Lung (tissue), 11 donors: ENCODE measurements at regions not wholly inside any gene's neighbourhood (a gene's known extent, or its start where the extent isn't known, plus 50 kb on each side); places are given as distances from the start of the nearest gene placed in this dataset.
A peak's percentile ranks its signal among the peaks of the same experiment; 100 is the strongest.

Experiments used
- ATAC-seq: fragments of 200-7000 bp; cut with Tn5 transposase; one replicate; pipeline ENCODE4 v1.9.1; 2020; ENCODE audit warnings: moderate number of reproducible peaks; ENCODE audit not compliant: insufficient read depth, low FRiP score
- DNase-seq, 3 donors: peaks; one replicate each; pipeline ENCODE4 v3.0.0-alpha.2; 2013 to 2017
- H3K27ac ChIP-seq, 2 donors: one replicate each; pipeline ENCODE4 v1.5.1; 2013; ENCODE audit warnings: mild to moderate bottlenecking in 2 of 2, moderate library complexity in 2 of 2, control low read depth in 1 of 2, inconsistent platforms in 1 of 2, low read depth in 1 of 2, low read length in 1 of 2
- H3K27me3 ChIP-seq, 3 donors: one replicate each; pipeline ENCODE4 v1.5.1; 2013; ENCODE audit warnings: low read length in 2 of 3; ENCODE audit not compliant: control insufficient read depth in 3 of 3, insufficient read depth in 3 of 3
- H3K36me3 ChIP-seq, 4 donors: one replicate each; pipeline ENCODE4 v1.5.1; 2013; ENCODE audit warnings: low read length in 4 of 4, mild to moderate bottlenecking in 1 of 4, moderate library complexity in 1 of 4; ENCODE audit not compliant: control insufficient read depth in 4 of 4, insufficient read depth in 4 of 4
- H3K4me1 ChIP-seq, 5 donors: one replicate each; pipeline ENCODE4 v1.5.1; 2013; ENCODE audit warnings: low read length in 5 of 5, mild to moderate bottlenecking in 2 of 5, moderate library complexity in 1 of 5; ENCODE audit not compliant: control insufficient read depth in 5 of 5, insufficient read depth in 5 of 5
- H3K4me3 ChIP-seq: one replicate; pipeline ENCODE4 v1.5.1; 2013; ENCODE audit warnings: mild to moderate bottlenecking, control low read depth, moderate library complexity
- H3K9ac ChIP-seq, 2 donors: one replicate each; pipeline ENCODE4 v1.5.1; 2013; ENCODE audit warnings: low read length in 2 of 2, control low read depth in 1 of 2; ENCODE audit not compliant: insufficient read depth in 1 of 2
- H3K9me3 ChIP-seq, 4 donors: one replicate each; pipeline ENCODE4 v1.5.1; 2013; ENCODE audit warnings: low read length in 3 of 4, mild to moderate bottlenecking in 1 of 4, moderate library complexity in 1 of 4; ENCODE audit not compliant: control insufficient read depth in 4 of 4, insufficient read depth in 3 of 4
- CTCF ChIP-seq: IDR thresholded peaks from 2 replicates; pipeline ENCODE4 v1.5.1; 2012; ENCODE audit warnings: mild to moderate bottlenecking; ENCODE audit errors: control extremely low read depth, extremely low read depth
- WGBS, 2 donors: extraction: QIAGEN DNeasy Blood & Tissue Kit; methylation state at CpG; one replicate each; pipeline ENCODE4 v1.1.7; 2013; 5-methylcytosine and 5-hydroxymethylcytosine counted together
- donor health status: control.
- donor health status: control.
- donor health status: Bipolar disorder and iron deficiency.
- donor health status: healthy.
- donor health status: DM: yes; HTN: yes; CAD: no.

GRCh38 chr15:56528136-56528535 lies 63.2 kb upstream of the MNS1 start:
- ATAC-seq, result no peak
- peak in 2 of 3 donors; percentile 28 to 52 for DNase-seq
- H3K9ac ChIP-seq, result no peak overlapping the region

GRCh38 chr15:56524915-56525314 lies 60.0 kb upstream of the MNS1 start:
- Histone ChIP-seq H3K4me1 (peaks cover 0 to 3% (median 0%) of the 10 kb centered on the region in 5 donors), H3K9me3 (peaks cover 0 to 2% (median 0%) of the 10 kb centered on the region in 4 donors), H3K9ac (no peak overlapping the region), H3K27ac (no peak overlapping the region), H3K4me3 (no peak overlapping the region), H3K36me3 (no peaks in the 10 kb centered on the region), H3K27me3 (no peaks in the 10 kb centered on the region)
- DNase-seq (no peak), ATAC-seq (no peak)
- TF ChIP-seq CTCF, result no peak

More at GRCh38 chr15:56528136-56528535, 63.2 kb upstream of the MNS1 start:
- Histone ChIP-seq H3K27me3 (no peaks in the 10 kb centered on the region), H3K36me3 (no peaks in the 10 kb centered on the region), H3K4me1 (peaks cover 0 to 3% (median 0%) of the 10 kb centered on the region in 5 donors), H3K4me3 (no peak overlapping the region), H3K27ac (no peak overlapping the region), H3K9me3 (no peaks in the 10 kb centered on the region)
- 59 to 64% methylated on average over 3 of the region's 3 CpGs for WGBS, 2 donors
- no peak for TF ChIP-seq CTCF

GRCh38 chr15:56523521-56523920 lies 58.6 kb upstream of the MNS1 start:
- H3K27ac ChIP-seq, result no peak overlapping the region
- peaks cover 0 to 3% (median 0%) of the 10 kb centered on the region in 5 donors for H3K4me1 ChIP-seq
- no peak for ATAC-seq
- WGBS, 2 donors, result 47 to 49% methylated on average over 2 of the region's 2 CpGs
- H3K9ac ChIP-seq, result no peak overlapping the region
- DNase-seq, result no peak
- peaks cover 0 to 2% (median under 1%) of the 10 kb centered on the region in 4 donors for H3K9me3 ChIP-seq
- H3K36me3 ChIP-seq, result no peaks in the 10 kb centered on the region
- no peak overlapping the region for H3K4me3 ChIP-seq
- H3K27me3 ChIP-seq, result no peaks in the 10 kb centered on the region
- TF ChIP-seq CTCF, result no peak

GRCh38 chr15:56519000-56519399 lies 54.1 kb upstream of the MNS1 start:
- no peak for TF ChIP-seq CTCF
- H3K4me3 ChIP-seq, result no peak overlapping the region

More at GRCh38 chr15:56519000-56519399, 54.1 kb upstream of the MNS1 start:
- Histone ChIP-seq H3K9ac (no peak overlapping the region), H3K4me1 (no peaks in the 10 kb centered on the region), H3K36me3 (no peaks in the 10 kb centered on the region), H3K9me3 (peaks cover 0 to 2% (median under 1%) of the 10 kb centered on the region in 4 donors), H3K27me3 (no peaks in the 10 kb centered on the region), H3K27ac (no peak overlapping the region)
- ATAC-seq (no peak), DNase-seq (no peak)
